Bone marrow (tissue), 2 donors: ENCODE measurements at regions not wholly inside any gene's neighbourhood (a gene's known extent, or its start where the extent isn't known, plus 50 kb on each side); places are given as distances from the start of the nearest gene placed in this dataset.
"Not testable (repeated sequence)": the region's sequence is repeated elsewhere in the genome, so short reads cannot be mapped to it uniquely, and the experiment has no call there.

Source experiments
- DNase-seq, 2 donors: peaks; one replicate each; lab custom pipeline; 2025; lab: John Stamatoyannopoulos, UW

DNA sequence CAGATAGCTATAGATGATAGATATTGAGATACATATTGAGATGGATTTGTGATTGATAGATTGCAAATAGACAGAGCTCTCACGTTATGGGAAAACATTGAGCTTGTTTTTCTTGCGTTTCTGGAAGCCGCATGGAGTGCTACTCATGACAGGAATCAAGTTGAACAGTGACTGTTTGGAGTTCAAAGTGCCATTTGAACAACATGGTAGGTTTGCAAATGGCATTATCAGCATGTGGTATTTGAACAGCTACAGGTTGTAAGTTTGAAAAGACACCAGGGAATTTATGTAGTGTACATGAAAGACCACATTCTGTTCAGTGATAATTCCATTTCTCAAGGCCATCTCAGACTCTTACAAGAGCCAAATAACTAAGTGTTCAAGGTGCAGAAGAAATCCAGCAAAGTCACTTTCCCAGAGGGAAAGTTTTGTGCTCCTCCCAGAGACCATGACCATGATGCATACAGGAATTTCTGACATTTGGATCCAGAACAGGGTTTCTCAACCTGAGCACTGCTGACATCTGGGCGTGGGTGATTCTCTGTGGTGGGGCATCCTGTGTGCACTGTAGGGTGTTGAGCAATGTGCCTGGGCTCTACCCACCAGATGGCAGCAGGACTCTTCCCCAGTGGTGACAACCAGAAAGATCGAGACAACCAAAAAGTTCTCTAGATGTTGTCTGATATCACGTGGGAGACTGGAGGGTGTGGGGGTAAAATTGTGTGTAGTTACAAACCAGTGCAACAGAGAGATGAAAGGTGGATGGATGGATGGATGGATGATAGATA, 399.1 kb upstream of the AMELY start:
- DNase-seq, result peak in 1 of 2 donors; percentile 1

DNA sequence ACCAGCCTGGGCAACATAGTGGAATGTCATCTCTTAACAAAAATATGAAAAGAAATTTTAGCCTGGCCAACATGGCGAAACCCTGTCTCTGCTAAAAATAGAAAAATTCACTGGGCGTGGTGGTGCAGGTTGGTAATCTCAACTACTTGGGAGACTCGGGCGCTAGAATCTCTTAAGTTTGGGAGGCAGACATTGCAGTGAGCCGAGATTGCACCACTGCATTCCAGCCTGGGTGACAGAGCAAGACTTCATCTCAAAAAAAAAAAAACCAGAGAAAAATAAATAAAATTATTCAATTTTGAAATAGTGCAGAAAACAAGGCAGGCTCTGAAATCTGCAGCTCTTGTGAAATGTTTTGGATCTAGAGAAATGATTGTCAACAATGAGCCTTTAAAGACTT, 397.3 kb upstream of the AMELY start:
- DNase-seq, result no peak

- DNase-seq, result no peak
Measured at GRCh38 chrY:7302306-7302705, 390.8 kb upstream of the AMELY start.

GRCh38 chrY:7299960-7300359, 388.4 kb upstream of the AMELY start:
- DNase-seq, result no peak

- DNase-seq, result no peak
Measured at GRCh38 chrY:7292113-7292512, 380.6 kb upstream of the AMELY start.

DNA sequence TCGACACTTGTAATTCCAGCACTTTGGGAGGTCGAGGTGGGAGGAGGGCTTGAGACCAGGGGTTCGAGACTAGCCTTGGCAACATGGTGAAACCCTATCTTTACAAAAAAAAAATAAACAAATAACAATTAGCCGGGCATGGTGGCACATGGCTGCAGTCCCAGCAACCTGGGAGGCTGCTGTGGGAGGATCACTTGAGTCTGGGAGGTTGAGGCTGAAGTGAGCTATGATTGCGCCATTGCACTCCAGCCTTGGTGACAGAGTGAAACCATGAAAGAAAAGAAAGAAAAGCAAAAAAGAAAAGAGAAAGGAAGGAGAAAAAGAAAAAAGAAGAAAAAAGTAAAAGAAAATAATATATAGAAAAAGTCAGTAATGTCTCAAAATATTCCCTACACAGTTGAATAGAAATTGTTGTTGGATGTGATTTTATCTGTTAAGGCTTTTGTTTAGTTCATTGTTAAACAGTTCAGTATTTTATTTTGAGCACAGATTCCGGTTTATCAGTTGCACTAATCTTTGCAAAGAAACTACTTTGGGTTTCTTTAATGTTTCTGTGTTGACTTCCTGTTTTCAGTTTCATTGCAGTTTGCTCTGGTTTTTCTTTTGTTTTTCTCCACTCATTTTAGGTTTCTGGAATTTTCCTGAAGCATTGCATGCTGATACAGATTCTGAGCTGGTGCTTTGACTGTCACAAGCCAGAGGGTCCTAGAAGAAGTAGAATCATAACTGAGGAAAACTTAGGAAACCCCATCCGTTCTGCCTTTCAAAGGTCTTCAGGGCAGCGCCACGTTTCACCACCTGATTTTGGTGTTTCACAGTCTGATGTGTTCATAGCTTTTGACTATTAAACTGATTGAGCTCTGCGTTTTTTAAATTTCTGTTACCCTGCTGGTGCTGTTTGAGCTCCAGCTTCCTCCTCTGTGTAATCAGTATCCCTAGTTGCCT, 378.6 kb upstream of the AMELY start:
- DNase-seq, result peak in 1 of 2 donors; percentile 1

- DNase-seq, result no peak
Measured at GRCh38 chrY:7288611-7289010, 377.1 kb upstream of the AMELY start.

- not testable (repeated sequence) for DNase-seq
Measured at GRCh38 chrY:7287963-7288362, 376.4 kb upstream of the AMELY start.

- no peak for DNase-seq
Measured at GRCh38 chrY:7285388-7285787, 373.8 kb upstream of the AMELY start.

DNA sequence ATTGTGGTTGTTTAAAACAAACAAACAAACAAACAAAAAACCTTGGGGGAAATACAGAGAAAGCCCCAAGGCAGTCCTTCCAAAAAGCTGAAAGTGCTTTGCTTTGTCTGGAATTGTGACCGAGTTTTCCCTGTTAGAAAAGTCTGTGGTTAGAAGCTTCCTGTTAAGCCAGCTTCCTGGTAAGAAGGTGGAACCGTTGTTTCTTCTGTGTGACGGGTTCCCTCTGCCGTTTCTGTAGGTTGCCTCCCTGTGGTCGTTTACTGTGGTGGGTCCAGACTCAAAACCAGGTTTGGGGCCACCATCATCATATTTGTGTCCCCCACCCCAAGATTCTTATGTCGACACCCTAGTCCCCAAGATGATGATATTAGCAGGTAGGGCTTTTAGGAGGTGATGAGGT, 371.4 kb upstream of the AMELY start:
- no peak for DNase-seq

DNA sequence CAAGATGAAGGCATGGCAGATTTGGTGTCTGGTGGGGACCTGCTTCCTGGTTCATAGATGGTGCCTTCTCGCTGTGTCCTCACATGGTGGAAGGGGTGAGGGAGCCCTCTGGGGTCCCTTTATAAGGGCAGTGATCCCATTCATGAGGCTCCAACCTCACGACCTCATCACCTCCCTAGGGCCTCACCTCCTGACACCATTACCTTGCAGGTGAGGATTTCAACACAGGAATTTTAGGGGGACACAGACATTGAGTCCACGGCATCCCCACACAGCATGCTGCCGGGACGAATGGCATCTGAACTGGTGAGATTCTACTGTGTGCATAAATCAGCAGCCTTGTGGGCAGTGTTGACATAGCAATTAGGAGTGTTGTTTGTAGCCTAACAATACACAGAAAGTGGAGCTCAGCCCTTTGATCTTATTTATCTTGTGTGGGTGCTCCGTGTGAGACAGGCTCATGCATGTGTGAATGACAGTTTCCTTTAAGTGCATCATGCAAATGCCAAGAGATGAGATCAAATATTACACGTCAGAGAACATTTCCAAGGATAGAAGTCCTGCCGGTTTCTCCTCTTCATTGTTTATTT, 368.7 kb upstream of the AMELY start:
- not testable (repeated sequence) for DNase-seq

DNA sequence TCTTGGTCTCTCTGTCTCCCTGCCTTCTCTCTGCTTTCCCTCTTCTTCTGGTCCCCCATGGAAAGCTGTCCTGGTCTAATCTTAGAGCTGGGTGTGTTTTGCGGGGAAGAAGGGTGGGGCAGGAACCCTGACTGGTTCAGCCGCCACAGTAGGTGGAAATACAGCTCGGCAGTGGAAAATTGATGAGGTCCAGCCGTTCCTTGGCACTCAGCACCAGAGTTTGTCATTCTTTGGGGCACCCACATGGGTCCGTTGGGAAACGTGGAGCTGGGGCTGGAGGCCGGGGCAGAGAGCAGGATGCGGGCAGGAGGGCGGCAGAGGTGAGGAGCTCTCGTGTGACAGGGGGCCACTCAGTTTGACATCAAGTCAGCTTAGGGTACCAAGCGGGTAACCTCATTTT, 364.2 kb upstream of the AMELY start:
- DNase-seq, result no peak

DNA sequence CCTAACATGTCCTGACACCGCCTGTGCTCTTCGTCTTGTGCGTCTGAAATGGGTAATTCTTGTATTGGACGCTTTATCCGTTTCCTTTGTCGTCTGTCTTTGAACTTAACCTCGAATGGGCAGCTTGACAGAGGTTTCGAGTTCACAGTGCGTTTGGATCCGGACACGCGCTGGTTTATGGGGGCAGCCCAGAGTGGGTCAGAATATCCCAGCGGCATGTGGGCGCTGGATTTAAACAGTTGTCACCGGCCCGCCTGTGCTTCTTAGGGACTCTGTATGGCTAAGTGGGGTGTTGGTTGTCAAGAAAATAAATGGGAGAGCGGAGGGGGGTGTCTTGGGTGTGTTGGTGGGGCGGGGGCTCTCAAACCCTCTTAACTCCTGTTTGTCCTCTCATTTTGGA, 363.5 kb upstream of the AMELY start:
- DNase-seq, result no peak

DNA sequence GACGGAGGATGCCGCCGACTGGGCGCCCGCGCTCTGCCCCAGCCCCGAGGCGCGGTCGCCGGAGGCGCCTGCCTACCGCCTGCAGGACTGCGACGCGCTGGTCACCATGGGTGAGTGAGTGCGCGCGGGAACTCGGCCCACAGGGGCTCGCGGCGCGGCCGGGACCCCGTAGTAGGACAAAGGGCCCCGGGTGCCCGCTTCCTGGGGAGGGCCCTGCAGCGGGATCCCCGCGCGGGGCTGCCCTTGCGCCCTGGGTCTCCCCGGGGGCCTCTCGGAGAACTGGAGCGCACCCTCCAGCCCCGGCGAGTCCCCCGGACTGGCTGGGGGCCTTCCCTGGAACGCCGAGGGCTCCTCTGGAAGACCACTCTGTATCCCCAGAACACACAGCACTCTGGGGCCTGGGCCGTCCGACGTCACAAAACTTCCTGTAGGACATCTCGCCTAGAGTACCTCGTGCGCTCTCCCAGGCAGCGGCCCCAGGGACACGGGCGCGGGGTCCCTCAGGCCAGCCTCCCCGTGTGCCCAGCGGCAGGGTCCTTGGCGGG, 362.9 kb upstream of the AMELY start:
- DNase-seq, result peak in 1 of 2 donors; percentile 3

DNA sequence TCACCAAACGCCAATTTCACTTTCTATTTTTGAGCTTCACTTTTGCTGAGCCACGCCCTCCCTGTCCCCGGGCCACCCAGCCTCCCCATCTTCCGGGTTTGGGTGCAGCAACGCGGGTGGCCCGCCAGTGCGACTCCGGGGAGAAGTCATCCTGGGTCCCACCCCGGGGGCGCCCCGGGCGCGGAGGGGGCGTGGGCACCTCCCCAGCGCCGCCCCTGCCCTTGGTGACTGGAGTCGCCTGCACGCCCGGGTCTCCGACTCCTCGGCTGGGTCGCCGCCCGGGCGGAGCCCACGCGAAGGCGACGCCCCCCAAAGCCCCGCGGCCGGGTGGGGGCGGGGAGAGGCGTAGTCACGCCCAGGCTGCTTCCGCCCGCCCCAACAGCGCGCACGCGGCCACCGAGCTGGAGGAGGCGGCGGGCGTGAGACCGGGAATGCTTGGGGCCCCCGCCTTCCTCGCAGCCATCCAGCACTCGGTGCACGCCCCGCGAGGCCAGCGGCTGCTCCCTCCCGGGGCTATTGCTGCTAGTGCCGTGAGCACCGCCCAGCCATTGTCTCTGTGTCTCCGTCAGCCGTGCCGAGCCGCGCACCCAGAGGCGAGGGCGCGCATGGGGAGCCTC, 362.1 kb upstream of the AMELY start:
- DNase-seq, result peak; percentile 51 to 66

DNA sequence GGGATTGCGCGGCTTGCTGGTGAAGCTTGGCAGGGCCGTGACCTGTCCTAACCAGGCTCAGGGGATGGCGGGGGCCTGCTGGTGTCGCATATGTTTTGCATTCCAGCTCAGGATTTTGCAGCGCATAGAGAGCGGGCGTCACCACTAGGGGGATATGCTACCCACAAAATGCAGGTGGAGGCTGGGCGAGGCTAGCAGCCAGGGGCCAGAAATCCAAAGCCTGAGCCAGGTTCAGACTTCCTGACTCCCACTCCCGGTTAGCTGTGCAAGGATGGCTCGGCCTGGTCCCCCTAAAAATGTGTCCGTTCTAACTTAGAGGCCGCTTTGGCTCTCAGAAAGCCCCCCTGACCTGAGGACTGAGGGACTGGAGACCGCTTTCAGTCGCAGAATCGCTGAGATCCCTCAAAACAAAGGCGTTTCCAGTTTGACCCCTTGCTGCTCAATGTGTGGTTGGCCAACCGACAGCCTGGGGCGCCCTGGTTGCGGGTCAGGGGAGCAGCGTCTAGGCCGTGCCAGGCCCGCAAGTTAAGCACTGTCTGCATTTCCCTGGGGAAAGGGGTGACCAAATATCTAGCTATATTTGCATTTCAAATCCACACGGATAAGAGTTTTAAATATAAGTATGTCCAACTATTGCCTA, 361.1 kb upstream of the AMELY start:
- peak; percentile 19 for DNase-seq

DNA sequence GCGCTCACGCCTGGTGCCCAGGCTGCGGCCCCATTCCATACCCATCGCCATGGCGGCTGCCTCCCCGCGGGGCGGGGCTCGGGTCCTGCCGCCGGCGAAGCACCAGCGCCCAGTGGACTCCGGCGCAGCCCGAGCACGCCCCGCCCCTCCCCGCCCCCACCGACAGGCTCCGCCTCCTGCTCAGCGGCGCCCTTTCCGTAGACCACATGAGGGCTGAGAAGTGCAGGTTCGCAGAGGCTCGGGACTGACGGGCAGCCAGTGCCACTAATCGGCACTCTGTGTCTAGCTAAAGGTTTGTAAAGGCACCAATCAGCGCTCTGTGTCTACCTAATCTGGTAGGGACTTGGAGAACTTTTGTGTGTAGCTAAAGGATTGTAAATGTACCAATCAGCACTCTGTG, 352.2 kb upstream of the AMELY start:
- no peak for DNase-seq

- no peak for DNase-seq
Measured at GRCh38 chrY:7262531-7262930, 351.0 kb upstream of the AMELY start.

DNA sequence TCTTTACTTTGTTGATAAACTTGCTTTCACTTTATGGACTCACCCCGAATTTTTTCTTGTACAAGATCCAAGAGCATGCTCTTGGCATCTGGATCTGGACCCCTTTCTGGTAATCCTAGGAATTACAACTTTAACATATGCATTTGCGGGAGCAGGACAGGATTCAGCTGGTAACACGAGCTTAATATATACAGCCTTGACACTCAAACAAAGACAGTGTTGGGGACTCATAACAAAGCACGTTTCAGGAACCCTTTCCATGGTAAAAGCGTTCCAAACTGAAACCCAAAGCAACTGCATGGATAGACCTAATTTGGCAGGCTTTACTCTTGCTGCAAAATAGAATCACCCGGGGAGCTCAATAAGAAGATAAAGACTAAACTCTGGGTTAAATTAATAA, 349.7 kb upstream of the AMELY start:
- no peak for DNase-seq

DNA sequence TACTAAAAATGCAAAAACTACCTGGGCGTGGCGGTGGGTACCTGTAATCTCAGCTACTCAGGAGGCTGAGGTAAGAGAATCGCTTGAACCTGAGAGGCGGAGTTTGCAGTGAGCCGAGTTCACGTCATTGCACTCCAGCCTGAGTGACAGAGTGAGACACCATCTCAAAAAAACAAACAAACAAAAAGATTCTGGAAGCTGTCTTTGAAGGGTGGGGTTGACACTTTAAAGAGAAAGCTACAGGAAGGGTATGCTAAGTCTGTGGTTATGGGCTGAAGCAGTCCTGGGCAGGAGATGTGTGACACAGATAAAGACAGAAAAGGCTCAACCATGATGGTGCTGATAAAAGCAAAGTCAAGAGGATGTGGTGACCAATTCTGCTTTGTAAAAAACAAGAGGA, 328.5 kb upstream of the AMELY start:
- DNase-seq, result no peak

GRCh38 chrY:7211971-7212370, 300.4 kb upstream of the AMELY start:
- no peak for DNase-seq
